Neutrophil (primary cell): ENCODE measurements at regions not wholly inside any gene's neighbourhood (a gene's known extent, or its start where the extent isn't known, plus 50 kb on each side); places are given as distances from the start of the nearest gene placed in this dataset.

Experiments
- H3K27ac ChIP-seq: fragments of 200-600 bp; sonication (generic); 2 replicates; pipeline ENCODE4 v1.5.1; 2016; ENCODE audit warnings: mild to moderate bottlenecking, moderate library complexity
- H3K27me3 ChIP-seq: fragments of 200-600 bp; sonication (generic); 2 replicates; pipeline ENCODE4 v1.6.0; 2016; ENCODE audit warnings: mild to moderate bottlenecking
- H3K36me3 ChIP-seq: fragments of 200-600 bp; sonication (generic); 2 replicates; pipeline ENCODE4 v1.5.1; 2017
- H3K4me1 ChIP-seq, 2 experiments: fragments of 200-600 bp in 1 of 2; sonication (generic) in 1 of 2; 1 replicate in 1 of 2; 2 replicates in 1 of 2; pipeline versions ENCODE4 v1.5.1 to v1.6.1; 2013 to 2016; ENCODE audit warnings: low read depth in 1 of 2, low read length in 1 of 2, mild to moderate bottlenecking in 1 of 2, moderate library complexity in 1 of 2; ENCODE audit not compliant: control insufficient read depth in 1 of 2, insufficient read depth in 1 of 2
- H3K4me3 ChIP-seq, 2 experiments: fragments of 200-600 bp in 1 of 2; sonication (generic) in 1 of 2; 1 replicate in 1 of 2; 2 replicates in 1 of 2; pipeline ENCODE4 v1.5.1; 2013 to 2016; ENCODE audit warnings: low read depth in 1 of 2, low read length in 1 of 2, mild to moderate bottlenecking in 1 of 2, moderate library complexity in 1 of 2
- H3K9me3 ChIP-seq: fragments of 200-600 bp; sonication (generic); 2 replicates; pipeline ENCODE4 v1.5.1; 2016
- TF ChIP-seq, protein P1 (sequence below): fragments of 200-600 bp; sonication (generic); IDR thresholded peaks from 2 replicates; pipeline ENCODE4 v1.5.1; 2016; ENCODE audit warnings: antibody characterized with exemption

DNA sequence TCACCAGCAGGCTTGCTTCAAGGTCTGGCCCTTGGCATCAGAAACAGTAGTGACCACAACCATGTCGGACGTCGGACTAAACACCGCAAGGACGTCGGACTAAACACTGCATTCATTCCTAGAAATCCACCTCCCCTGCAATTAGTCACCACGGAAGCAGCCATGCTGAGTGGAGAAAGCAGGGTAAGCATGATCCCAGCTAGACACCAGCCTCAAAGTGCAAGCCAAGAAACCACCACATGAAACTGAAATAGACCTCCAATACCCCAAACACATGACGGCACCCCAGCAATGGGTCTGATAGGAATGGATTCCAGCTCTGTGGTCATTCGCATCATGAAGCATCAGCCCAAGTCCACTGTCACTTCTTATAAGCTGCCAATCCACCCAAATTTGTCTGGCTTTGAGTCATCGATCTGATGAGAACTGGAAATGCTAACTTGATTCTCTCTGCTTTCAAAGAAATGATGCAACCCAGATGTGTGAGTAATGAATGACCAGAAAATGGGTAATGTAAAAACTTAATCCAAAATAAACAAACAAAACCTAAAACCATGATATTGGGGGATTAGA, 348.3 kb upstream of the TMCO5A start:
- no peaks in the 10 kb centered on the region for H3K4me1 ChIP-seq
- no peak overlapping the region for H3K27ac ChIP-seq
- no peak overlapping the region for H3K4me3 ChIP-seq
- TF ChIP-seq, protein P1, sequence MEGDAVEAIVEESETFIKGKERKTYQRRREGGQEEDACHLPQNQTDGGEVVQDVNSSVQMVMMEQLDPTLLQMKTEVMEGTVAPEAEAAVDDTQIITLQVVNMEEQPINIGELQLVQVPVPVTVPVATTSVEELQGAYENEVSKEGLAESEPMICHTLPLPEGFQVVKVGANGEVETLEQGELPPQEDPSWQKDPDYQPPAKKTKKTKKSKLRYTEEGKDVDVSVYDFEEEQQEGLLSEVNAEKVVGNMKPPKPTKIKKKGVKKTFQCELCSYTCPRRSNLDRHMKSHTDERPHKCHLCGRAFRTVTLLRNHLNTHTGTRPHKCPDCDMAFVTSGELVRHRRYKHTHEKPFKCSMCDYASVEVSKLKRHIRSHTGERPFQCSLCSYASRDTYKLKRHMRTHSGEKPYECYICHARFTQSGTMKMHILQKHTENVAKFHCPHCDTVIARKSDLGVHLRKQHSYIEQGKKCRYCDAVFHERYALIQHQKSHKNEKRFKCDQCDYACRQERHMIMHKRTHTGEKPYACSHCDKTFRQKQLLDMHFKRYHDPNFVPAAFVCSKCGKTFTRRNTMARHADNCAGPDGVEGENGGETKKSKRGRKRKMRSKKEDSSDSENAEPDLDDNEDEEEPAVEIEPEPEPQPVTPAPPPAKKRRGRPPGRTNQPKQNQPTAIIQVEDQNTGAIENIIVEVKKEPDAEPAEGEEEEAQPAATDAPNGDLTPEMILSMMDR: no peak
- H3K36me3 ChIP-seq: no peaks in the 10 kb centered on the region
- no peaks in the 10 kb centered on the region for H3K27me3 ChIP-seq
- H3K9me3 ChIP-seq: peaks cover 11% of the 10 kb centered on the region

DNA sequence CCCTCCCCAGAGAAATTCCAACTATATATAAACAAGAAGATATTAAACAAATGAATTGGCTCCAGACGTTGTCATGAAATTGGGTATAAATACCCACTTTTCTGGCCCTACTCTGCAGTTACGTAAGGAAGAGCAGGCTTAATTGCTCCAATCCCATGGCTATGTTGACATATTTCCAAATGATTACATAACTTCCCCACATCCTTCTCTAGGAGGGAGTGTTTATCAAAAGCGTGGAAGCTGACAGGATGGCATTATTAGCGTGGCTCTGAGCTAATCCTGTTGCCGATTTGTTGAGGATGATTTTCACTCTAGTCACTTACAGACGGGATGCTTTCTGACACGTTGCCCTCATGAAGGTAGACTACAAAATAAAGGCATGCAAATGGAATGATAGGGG, 347.5 kb upstream of the TMCO5A start:
- no peaks in the 10 kb centered on the region for H3K27me3 ChIP-seq
- no peak overlapping the region for H3K4me3 ChIP-seq
- H3K4me1 ChIP-seq: no peaks in the 10 kb centered on the region
- TF ChIP-seq, protein P1: no peak
- peaks cover 5% of the 10 kb centered on the region for H3K9me3 ChIP-seq
- H3K27ac ChIP-seq: no peak overlapping the region
- no peaks in the 10 kb centered on the region for H3K36me3 ChIP-seq

DNA sequence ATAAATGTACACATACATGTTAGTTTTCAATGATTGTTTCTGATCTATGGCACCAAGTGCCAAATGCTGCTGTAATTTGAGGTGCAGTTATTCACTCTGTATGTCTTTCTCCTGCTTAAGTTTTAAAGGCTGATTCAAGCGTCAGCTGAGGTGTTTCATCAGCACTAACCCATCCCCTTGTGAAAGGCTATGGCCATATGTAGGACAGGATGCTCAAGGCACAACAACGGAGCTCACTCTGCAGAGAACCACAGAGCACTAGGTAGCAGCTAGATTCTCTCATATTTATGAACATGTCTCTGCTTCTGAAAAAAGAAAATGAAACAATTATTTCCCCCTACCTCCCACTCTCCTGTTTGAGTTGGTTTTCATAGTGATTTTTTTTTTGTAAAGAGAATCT, 340.0 kb upstream of the TMCO5A start:
- no peaks in the 10 kb centered on the region for H3K4me1 ChIP-seq
- TF ChIP-seq, protein P1: no peak
- no peaks in the 10 kb centered on the region for H3K36me3 ChIP-seq
- no peaks in the 10 kb centered on the region for H3K9me3 ChIP-seq
- H3K27me3 ChIP-seq: no peaks in the 10 kb centered on the region
- no peak overlapping the region for H3K27ac ChIP-seq
- no peak overlapping the region for H3K4me3 ChIP-seq

DNA sequence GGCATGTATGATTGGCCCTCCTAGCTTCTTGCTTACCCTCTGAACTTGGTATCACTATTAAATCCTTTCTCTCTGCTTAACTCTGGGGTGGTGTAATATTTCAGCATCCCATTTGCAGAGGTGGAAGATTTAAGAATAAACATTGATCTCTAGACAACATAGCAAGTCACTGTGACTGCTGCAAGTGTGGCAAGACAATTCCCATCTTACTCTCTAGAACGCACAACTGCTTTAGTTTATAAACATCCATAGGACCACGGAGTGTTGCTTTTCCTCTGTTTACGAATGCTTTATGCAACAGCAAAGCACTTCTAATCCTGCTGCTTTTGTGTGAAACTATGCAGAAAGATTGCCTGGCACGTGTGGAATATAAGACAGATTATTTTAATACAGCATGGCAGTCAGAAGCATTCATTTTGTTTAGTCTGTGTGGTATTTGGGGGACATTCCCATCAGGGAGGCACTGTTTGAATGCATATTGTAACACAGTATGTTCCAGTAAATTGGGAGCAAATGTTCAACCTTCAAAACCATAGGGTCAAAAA, 338.9 kb upstream of the TMCO5A start:
- TF ChIP-seq, protein P1: no peak
- H3K27ac ChIP-seq: no peak overlapping the region
- no peak overlapping the region for H3K4me3 ChIP-seq
- no peaks in the 10 kb centered on the region for H3K27me3 ChIP-seq
- H3K4me1 ChIP-seq: no peaks in the 10 kb centered on the region
- H3K9me3 ChIP-seq: no peaks in the 10 kb centered on the region
- no peaks in the 10 kb centered on the region for H3K36me3 ChIP-seq

DNA sequence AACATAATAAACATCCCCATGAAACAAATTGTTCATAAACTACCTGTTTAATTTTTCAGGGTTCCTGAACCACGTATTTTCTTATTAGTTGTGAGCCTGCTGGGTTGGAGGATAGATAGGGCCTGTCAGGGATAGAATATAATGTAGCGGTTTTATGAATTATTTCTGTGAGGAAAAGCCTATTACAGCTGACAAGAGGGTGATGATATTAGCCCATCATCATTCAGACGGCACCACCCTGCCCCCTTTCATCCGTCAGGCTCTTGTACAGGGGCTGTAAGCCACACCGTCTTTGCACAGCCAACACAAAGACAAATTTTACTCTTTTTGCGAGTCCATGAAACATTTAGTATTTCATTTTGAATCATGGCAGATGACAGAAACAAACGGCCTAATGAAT, 335.3 kb upstream of the TMCO5A start:
- H3K4me1 ChIP-seq: no peaks in the 10 kb centered on the region
- H3K27me3 ChIP-seq: no peaks in the 10 kb centered on the region
- no peak overlapping the region for H3K4me3 ChIP-seq
- no peaks in the 10 kb centered on the region for H3K36me3 ChIP-seq
- no peak overlapping the region for H3K27ac ChIP-seq
- TF ChIP-seq, protein P1: no peak
- no peaks in the 10 kb centered on the region for H3K9me3 ChIP-seq
